ENCODE measurements at regions not wholly inside any gene's neighbourhood (a gene's known extent, or its start where the extent isn't known, plus 50 kb on each side); places are given as distances from the start of the nearest gene placed in this dataset.
A peak's percentile ranks its signal among the peaks of the same experiment; 100 is the strongest.
"Not testable (repeated sequence)": the region's sequence is repeated elsewhere in the genome, so short reads cannot be mapped to it uniquely, and the experiment has no call there.

- no peak for DNase-seq (ENCODE audit: low spot score)
Observed at GRCh38 chr17:73851091-73851490, 206.8 kb upstream of the SDK2 start.

DNA sequence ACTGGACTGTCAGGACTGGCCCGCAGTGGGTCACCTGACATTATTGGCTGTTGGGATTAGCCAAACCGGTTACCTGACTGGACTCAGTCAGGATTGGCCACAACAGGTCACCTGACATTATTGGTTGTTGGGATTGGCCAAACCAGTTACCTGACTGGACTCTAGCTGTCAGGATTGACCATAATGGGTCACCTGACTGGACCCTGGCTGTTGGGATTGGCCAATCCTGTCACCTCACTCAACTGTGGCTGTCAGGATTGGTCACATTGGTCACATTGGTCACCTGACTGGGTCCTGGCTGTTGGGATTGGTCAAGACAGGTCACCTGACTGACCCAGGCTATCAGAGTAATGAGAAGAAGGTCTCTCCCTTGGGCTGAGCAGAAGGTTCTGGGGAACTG lies 207.7 kb upstream of the SDK2 start:
- DNase-seq (ENCODE audit: low spot score) = no peak

- peak; percentile 84 for DNase-seq (ENCODE audit: low spot score)
Observed at GRCh38 chr17:73855720-73856333, 211.6 kb upstream of the SDK2 start.

- no peak for DNase-seq (ENCODE audit: low spot score)
Observed at GRCh38 chr17:73856556-73856955, 212.3 kb upstream of the SDK2 start.

DNA sequence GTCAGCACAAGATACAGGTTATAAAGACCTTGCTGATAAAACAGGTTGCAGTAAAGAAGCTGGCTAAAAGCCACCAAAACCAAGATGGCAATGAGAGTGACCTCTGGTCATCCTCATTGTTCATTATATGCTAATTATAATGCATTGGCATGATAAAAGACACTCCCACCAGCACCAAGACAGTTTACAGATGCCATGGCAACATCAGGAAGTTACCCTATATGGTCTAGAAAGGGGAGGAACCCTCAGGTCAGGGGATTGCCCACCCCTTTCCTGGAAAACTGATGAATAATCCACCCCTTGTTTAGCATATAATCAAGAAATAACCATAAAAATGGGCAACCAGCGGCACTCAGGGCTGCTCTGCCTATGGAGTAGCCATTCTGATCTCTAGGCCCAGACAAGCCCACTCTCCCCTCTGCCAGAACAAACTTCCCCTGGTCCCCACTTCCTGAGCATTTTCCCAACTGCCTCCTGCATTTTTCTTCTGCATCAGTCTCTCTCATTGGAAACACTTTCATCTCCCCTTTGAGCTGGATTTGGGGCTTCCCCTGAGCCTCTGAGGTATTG lies 215.3 kb upstream of the SDK2 start:
- DNase-seq (ENCODE audit: low spot score) = not testable (repeated sequence)

GRCh38 chr17:73861543-73861942 lies 217.3 kb upstream of the SDK2 start:
- DNase-seq (ENCODE audit: low spot score) = no peak

- DNase-seq (ENCODE audit: low spot score) = no peak
Observed at GRCh38 chr17:73863761-73864535, 219.7 kb upstream of the SDK2 start.

DNA sequence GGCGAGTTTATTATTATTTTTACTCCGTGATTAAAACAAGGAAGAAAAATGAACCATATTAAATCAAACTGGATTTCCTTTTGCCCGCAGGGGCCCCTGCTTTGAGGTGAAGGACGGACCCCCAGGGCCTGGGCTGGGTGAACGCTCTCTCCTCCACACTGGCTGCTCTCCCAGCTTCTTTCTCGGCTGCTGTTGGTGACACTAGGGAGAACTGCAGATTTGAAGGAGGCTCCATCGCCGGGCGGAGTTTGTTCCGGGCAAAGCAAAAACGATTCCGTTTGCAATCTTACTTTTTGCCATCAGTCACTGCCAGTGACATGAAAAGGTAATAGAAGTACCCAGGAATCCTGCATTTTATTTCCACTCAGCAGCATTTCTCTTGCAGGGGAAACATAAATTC lies 221.6 kb upstream of the SDK2 start:
- DNase-seq (ENCODE audit: low spot score) = no peak

DNA sequence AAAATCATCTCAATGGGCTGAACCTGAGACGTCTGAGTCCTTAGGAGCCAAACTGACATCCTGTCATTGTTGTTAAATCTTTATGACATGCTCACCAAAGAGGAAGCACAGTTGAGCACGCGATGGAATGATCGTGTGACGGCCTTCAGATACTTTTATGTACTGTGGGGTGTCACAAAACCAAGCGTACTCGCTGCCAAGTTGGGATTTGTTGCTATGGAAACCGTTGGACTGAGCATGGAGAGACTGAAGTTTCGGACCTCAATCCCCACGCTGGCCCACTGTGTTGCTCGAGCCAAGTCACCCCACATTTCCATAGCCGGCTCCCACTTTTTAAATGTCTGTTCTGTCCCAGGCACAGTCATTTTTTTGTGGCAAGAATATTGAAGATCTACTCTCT lies 222.8 kb upstream of the SDK2 start:
- DNase-seq (ENCODE audit: low spot score) = no peak

- no peak for DNase-seq (ENCODE audit: low spot score)
Observed at GRCh38 chr17:73870068-73870467, 225.8 kb upstream of the SDK2 start.

DNA sequence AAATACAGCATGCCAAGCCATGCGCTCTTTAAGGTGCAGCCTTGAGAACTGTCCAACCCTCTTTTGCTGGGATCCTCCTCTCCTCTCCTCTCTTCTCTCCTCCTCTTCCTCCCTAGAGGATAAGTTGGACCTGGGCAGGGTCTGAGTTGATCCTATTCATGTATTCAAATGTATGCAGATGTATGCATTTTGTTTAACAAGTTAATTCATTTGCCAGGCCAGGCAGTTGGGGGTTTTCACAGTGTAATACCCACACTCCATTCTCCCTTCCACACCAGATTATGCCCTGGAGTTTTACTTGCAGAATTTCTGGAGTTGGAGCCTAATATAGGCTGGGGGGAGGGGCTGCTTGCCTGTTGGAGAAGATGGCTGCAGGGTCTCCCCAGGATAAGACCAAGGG lies 226.2 kb upstream of the SDK2 start:
- no peak for DNase-seq (ENCODE audit: low spot score)

- DNase-seq (ENCODE audit: low spot score) = no peak
Observed at GRCh38 chr17:73872816-73873215, 228.6 kb upstream of the SDK2 start.

DNA sequence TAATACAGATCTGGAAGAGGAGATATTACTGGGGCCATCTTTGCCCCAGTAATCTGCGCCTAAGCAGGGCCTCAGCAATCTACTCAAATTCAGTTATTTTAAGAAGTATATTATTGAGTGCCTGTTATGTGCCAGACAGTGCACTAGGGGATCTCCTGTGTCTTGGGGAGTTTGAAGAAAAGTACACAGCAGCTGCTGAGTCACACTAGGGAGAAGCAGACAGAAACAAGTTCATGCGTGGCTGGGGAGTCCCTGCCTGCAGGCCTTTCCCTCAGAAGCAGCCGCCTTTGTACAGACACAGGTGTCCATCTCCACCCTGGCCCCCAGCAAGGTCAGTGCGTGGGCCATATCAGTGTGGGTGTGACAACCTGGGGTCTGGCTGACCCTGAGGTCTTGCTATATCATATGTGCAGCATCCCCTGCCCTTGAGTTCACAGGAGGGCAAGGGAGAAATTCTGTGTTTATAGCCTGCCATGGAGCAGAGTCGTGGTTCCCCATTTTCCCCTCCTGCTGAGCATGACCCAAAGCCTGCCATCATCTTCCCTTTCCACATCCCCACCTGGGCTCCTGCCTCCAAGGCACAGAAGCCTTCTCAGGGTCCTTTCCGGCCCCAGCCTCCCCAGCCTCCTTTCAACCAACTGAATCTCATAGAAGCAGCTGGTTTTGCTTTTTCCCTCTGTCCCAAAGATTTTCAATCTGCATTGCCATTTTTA lies 229.9 kb upstream of the SDK2 start:
- DNase-seq (ENCODE audit: low spot score) = no peak

DNA sequence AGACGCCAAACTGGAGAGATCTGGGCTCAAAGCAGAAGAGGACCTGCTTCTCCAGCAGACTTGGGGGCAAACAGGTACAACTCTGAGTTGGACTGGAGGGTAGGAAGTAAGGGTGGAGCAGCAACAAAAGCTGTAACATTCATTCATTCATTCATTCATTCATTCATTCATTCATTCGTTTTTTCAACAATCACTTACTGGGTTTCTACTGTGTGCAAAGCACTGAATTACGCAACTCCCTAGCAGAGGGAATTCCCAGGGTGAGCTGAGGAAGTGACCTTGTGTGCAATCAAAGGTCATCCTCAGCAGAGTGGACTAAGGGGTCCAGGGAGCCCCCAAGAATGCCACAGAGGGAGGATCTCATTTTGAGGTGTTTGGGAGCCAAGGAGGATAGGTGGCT lies 231.1 kb upstream of the SDK2 start:
- no peak for DNase-seq (ENCODE audit: low spot score)

DNA sequence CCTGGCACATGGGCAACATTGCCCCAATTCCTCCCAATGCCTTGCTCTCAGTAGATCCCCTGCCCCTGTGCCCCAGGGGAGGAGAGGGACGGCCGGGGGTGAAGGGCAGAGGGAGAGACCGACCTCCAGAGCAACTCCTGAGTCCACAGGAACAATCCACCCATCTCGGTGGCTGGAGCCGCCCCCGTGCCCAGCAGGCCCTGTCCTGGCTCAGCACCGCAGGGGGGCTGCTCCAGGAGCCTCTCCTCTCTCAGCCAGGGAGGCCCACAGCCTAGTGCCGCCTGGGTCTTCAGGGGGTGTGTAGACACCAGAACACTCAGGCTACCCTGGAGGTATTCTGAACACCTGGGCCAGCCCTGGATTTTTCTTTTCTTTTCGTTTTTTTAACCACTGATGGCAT lies 233.7 kb upstream of the SDK2 start:
- no peak for DNase-seq (ENCODE audit: low spot score)

DNA sequence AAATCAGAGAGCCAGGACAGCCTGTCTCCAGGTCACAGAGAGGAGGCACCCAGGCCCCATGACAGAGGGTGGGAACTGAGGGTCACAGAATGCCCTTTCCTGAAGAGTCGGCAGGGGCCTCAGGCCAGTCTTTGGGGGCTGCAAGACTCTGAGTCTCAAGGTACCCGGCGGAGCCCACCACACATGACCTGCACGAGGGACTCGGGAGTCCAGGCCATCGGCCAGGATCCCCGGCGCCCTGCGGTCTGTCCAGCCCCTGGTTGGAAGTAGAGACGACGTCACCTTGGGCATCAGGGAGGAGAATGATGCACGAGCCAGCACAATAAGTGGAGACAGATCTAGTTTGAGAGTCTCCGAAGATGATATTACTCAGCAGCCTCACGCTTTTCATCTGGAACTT lies 234.7 kb upstream of the SDK2 start:
- DNase-seq (ENCODE audit: low spot score) = no peak

- no peak for DNase-seq (ENCODE audit: low spot score)
Observed at GRCh38 chr17:73879987-73880386, 235.7 kb upstream of the SDK2 start.

GRCh38 chr17:73882590-73882989 lies 238.3 kb upstream of the SDK2 start:
- DNase-seq (ENCODE audit: low spot score) = no peak

GRCh38 chr17:73883175-73883574 lies 238.9 kb upstream of the SDK2 start:
- no peak for DNase-seq (ENCODE audit: low spot score)

DNA sequence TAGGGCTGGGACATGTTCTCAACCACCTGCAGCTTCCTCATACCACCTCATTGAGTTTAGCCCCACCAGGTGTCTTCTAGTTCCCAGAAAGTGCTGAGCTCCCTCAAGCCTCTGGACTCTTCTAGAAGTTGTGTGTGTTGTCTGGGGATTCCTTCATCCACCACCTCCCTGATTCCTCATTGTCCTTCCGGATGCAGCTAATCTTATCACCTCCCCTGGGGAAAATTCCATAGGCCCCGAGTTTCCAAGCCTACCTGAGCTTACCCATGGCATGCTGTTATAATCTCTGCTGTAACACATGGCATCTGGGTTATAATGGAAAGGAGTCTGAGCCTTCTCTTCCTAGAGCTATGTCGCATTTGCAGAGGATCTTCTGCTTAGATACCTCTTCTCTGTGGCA lies 243.5 kb upstream of the SDK2 start:
- DNase-seq (ENCODE audit: low spot score) = no peak

DNA sequence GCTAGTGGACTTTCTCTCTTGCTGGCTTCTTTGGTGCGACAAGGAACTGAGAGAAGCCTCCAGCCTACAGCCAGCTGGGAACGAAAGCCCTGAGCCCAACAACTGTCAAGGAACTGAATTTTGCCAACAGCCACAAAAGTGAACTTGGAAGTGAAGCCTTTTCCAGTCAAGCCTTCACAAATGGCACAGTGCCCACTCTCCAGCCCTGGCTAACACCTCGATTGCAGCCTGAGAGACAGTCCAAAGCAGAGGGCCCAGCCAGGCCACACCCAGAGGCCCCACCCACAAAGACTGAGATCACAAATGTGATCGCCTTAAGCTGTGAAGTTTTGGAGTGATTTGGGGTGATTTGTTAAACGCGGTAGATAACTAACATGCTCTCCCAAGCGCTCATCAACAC lies 244.6 kb upstream of the SDK2 start:
- DNase-seq (ENCODE audit: low spot score) = no peak

GRCh38 chr17:73889439-73889838 lies 245.2 kb upstream of the SDK2 start:
- no peak for DNase-seq (ENCODE audit: low spot score)

GRCh38 chr17:73890831-73891405 lies 246.7 kb upstream of the SDK2 start:
- no peak for DNase-seq (ENCODE audit: low spot score)

Measured in AG08395 (cell line).